H7 (cell line): ENCODE measurements at regions not wholly inside any gene's neighbourhood (a gene's known extent, or its start where the extent isn't known, plus 50 kb on each side); places are given as distances from the start of the nearest gene placed in this dataset.
"Not testable (repeated sequence)": the region's sequence is repeated elsewhere in the genome, so short reads cannot be mapped to it uniquely, and the experiment has no call there.

Source experiments
- DNase-seq: peaks from one replicate; pipeline ENCODE4 v3.0.0; 2012
- H3K27me3 ChIP-seq: 2 replicates; pipeline ENCODE4 v1.6.0; 2011; ENCODE audit warnings: mild to moderate bottlenecking, low read length; ENCODE audit not compliant: control insufficient read depth, insufficient read depth
- H3K36me3 ChIP-seq: replicated peaks from 2 replicates; pipeline ENCODE4 v1.5.1; 2011; ENCODE audit warnings: low read length; ENCODE audit not compliant: control insufficient read depth, insufficient read depth
- H3K4me3 ChIP-seq: 2 replicates; pipeline ENCODE4 v1.5.1; 2011; ENCODE audit warnings: low read depth, mild to moderate bottlenecking, control low read depth, low read length, moderate library complexity; ENCODE audit not compliant: insufficient read depth

DNA sequence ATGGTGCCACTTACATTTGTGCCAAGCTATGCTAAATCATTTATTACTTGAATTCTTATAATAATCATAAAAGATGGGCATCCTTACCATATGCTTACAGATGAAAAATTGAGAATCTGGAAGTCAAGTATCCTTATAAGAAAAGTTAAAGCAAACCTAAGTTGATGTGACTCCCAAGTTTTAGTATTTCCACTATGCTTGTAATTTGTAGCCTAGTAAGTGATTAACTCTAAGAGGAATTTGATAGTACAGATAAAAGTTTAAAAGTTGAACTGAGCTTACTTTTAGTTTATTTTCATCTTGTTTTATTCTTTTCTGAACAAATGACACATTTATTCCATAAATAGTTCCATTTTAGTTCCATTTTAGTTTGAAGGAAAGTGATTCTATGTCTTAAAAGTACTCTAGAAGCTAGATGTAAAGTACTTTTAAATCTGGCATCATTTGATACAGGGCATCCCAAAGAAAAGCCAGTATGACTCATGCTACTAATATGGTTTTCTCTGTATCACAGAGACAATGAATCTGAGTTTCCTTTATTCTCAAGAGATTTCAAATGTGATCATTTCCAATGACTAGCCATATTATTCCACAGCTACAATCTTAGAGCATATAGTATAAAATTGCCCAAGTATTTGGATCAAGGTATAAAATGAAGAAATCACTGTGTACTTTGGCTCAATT, 596.0 kb downstream of the SLC16A7 start:
- no peak overlapping the region for H3K4me3 ChIP-seq
- H3K27me3 ChIP-seq: no peaks in the 10 kb centered on the region
- H3K36me3 ChIP-seq: no peaks in the 10 kb centered on the region
- no peak for DNase-seq

DNA sequence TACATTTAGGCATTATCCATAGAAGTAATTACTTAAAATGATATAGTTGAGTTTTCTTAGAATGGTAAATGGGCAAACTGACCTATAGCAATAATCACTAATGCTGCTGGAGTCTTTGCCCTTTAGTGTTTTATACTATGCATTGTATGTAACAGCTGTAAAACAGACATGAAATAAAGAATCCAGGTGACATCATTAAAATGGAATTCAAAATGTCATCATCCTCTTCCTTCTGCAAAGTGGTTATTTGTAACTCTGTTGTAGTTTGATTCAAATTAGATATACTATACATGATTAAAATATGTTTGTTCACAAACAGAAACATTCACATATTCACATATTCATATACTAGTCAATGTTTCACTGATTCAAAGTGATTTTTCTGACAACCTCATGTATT, 598.8 kb downstream of the SLC16A7 start:
- no peak for DNase-seq
- H3K4me3 ChIP-seq: no peak overlapping the region
- no peaks in the 10 kb centered on the region for H3K36me3 ChIP-seq
- H3K27me3 ChIP-seq: no peaks in the 10 kb centered on the region

GRCh38 chr12:60195483-60195882, 599.7 kb downstream of the SLC16A7 start:
- Histone ChIP-seq H3K4me3 (no peak overlapping the region), H3K36me3 (no peaks in the 10 kb centered on the region), H3K27me3 (no peaks in the 10 kb centered on the region)
- no peak for DNase-seq

DNA sequence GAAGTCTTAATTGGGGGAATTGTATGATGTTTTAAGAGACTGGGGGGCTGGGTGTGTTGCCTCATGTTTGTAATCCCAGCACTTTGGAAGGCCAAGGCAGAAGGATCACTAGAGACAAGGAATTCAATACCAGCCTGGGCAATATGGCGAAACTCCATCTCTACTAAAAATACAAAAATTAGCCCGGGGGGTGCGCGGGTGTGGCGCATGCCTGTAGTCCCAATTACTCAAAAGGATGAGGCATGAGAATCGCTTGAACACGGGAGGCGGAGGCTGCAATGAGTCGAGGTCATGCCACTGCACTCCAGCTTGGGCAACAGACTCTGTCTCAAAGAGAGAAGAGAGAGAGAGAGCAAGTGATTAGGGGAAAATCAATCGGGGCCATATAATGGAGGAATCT, 600.5 kb downstream of the SLC16A7 start:
- no peak for DNase-seq
- H3K4me3 ChIP-seq: no peak overlapping the region
- no peaks in the 10 kb centered on the region for H3K27me3 ChIP-seq
- H3K36me3 ChIP-seq: no peaks in the 10 kb centered on the region

DNA sequence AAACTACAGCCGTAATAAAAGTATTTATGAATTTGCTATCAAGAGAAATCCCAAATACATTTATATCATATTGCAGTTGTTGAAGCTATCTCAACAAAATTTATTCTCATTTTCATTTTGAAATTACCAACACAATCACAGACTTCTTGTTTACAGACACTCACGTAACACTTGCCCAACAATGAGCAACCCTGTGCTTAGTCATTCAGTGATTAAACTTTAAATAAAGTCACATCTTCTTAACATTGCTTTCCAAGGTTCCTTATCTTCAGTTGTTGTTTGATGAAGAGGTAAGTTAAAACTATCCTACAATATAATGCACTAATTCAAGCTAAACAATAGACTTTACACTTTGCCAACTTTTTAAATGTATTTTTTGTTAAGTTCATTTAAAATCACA, 601.8 kb downstream of the SLC16A7 start:
- DNase-seq: no peak

DNA sequence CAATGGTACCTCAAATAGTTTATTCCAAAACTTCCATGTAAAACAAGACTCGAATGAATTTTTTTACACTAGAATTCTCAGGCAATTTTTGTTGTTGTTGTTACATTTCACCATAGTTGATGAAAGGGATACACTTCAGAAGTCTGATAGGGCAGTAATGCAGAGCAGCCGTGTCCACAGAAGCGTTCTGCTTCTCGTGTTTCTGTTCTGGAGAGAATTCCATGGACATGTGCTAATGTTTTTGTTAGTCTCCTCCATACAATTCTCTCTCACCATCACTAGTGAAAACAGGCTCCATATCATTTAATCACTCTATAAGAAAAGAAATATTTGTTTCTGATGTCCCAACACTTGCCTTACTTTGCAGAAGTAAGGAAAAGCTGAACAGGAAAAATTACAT, 606.1 kb downstream of the SLC16A7 start:
- DNase-seq: no peak
- Histone ChIP-seq H3K27me3 (no peaks in the 10 kb centered on the region), H3K4me3 (no peak overlapping the region), H3K36me3 (no peaks in the 10 kb centered on the region)

More for the DNA sequence above, 601.8 kb downstream of the SLC16A7 start:
- Histone ChIP-seq H3K4me3 (no peak overlapping the region), H3K27me3 (no peaks in the 10 kb centered on the region), H3K36me3 (no peaks in the 10 kb centered on the region)

- Histone ChIP-seq H3K4me3 (no peak overlapping the region), H3K27me3 (no peaks in the 10 kb centered on the region), H3K36me3 (no peaks in the 10 kb centered on the region)
- no peak for DNase-seq
These were observed 609.7 kb downstream of the SLC16A7 start for GRCh38 chr12:60205500-60205899.

GRCh38 chr12:60209521-60209920, 613.7 kb downstream of the SLC16A7 start:
- Histone ChIP-seq H3K36me3 (no peaks in the 10 kb centered on the region), H3K27me3 (no peaks in the 10 kb centered on the region), H3K4me3 (no peak overlapping the region)
- DNase-seq: no peak

DNA sequence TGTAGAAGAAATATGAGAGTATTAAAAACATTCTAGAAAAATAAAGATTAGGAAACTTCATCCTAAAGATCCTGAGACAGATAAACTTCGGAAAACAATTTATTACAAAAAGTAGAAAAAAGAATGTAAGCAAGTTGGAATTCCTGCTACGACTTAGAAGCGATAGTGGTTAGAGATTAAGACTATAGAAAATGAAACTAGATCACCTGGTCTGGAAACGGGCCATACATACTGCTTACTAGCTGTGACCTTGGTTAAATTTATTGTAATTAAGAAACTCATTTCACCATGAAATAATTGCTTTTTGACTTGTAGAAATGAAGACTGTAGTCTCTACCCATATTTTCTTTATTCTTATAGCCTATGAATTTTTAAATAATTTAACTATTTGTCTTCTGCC, 614.1 kb downstream of the SLC16A7 start:
- H3K36me3 ChIP-seq: no peaks in the 10 kb centered on the region
- no peak overlapping the region for H3K4me3 ChIP-seq
- no peaks in the 10 kb centered on the region for H3K27me3 ChIP-seq
- no peak for DNase-seq

GRCh38 chr12:60210756-60211155, 614.9 kb downstream of the SLC16A7 start:
- no peak overlapping the region for H3K4me3 ChIP-seq
- no peak for DNase-seq

DNA sequence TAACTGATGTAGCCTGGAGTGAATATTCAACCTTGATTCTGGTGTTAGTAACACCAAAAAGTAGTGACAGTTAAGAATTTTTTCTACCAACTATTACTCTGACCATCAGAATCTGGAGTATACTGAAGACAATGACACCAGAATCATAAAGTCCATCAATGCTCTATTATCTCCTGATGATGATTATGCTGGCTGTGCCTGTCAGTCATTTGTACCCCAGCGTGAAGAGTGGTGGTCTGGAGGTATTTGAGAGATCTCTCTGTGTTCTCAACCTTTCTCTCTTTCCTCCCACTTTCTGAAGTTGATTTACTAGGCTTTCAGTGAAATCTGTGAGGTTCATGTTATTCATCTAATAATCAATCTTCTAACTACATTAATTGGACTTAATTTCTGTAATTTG, 615.4 kb downstream of the SLC16A7 start:
- H3K27me3 ChIP-seq: no peaks in the 10 kb centered on the region
- no peak for DNase-seq
- H3K36me3 ChIP-seq: no peaks in the 10 kb centered on the region
- H3K4me3 ChIP-seq: no peak overlapping the region

More at GRCh38 chr12:60210756-60211155, 614.9 kb downstream of the SLC16A7 start:
- Histone ChIP-seq H3K36me3 (no peaks in the 10 kb centered on the region), H3K27me3 (no peaks in the 10 kb centered on the region)

DNA sequence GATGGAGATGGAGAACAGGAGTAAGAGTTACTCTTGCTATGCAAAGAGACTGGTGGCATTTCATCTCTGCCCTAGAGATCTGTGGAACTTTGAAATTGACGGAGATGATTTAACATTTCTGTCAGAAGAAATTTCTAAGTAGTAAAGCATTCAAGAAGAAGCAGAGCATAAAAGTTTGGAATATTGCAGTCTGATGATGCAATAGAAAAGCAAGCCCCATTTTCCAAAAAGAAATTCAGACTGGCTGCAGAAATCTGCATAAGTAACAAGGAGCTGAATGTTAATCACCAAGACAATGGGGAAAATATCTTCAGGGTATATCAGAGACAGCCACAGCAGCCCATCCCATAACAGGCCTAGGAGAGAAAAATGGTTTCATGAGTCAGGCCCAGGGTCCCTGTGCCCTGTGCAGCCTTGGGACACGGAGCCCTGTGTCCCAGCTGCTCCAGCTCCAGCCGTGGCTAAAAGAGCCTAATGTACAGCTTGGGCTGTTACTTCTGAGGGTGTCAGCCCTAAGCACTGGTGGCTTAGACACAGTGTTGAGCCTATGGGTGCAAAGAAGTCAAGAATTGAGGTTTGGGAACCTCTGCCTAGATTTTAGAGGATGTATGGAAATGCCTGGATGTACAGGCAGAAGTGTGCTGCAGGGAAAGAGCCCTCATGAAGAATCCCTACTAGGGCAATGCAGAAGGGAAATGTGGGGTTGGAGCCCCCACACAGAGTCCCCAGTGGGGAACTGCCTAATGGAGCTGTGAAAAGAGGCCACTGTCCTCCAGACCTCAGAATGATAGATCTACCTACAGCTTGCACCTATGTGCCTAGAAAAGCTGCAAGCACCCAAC, 616.6 kb downstream of the SLC16A7 start:
- Histone ChIP-seq H3K27me3 (no peaks in the 10 kb centered on the region), H3K4me3 (no peak overlapping the region), H3K36me3 (no peaks in the 10 kb centered on the region)
- DNase-seq: no peak

- not testable (repeated sequence) for H3K4me3 ChIP-seq, DNase-seq, H3K27me3 ChIP-seq, H3K36me3 ChIP-seq
These were observed 617.4 kb downstream of the SLC16A7 start for GRCh38 chr12:60213272-60213671.

DNA sequence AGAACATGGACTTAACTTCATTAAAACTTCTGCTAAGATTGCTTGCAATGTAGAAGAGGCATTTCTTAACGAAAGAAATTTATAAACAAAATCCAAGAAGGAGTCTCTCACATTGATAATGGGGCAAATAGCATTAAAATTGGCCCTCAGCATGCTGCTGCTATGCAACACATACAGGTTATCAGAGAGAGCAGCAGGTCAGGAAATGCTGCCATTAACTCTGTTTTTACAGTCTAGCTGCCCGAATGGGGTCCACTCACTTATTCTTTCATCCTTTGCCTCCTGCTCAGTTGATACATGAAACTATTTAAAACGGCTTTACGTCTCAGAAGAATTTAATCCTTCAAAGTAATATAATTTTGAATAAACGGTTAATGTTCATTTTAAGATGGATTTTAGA, 620.4 kb downstream of the SLC16A7 start:
- Histone ChIP-seq H3K4me3 (no peak overlapping the region), H3K27me3 (no peaks in the 10 kb centered on the region), H3K36me3 (no peaks in the 10 kb centered on the region)
- DNase-seq: no peak

GRCh38 chr12:60223242-60223641, 627.4 kb downstream of the SLC16A7 start:
- Histone ChIP-seq H3K4me3 (no peak overlapping the region), H3K36me3 (no peaks in the 10 kb centered on the region), H3K27me3 (no peaks in the 10 kb centered on the region)
- no peak for DNase-seq
